NCI-H82 treated with DMSO at 0.1 percent for 48 hours (cell line): ENCODE measurements at regions not wholly inside any gene's neighbourhood (a gene's known extent, or its start where the extent isn't known, plus 50 kb on each side); places are given as distances from the start of the nearest gene placed in this dataset.

Experiments used
- DNase-seq: peaks from one replicate; lab custom pipeline; 2025; ENCODE audit not compliant: unreplicated experiment; lab: John Stamatoyannopoulos, UW

DNA sequence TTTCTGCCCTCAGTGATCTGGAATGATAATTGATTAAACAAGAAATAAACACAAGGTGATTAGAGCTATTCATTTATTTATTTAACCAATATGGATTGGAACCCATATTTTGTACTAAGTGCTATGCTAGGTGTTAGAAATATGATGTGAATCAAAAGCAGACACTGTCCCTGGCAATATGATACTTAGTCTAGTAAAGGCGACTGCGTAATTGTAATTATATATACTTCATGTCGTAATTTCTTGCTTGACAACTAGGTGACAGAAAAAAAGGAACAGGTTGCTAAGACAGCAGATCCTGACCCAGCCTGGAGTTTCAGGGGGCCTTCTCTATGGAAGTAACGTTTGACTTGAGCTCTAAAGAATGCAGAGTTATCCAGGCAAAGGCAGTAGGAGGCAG lies 236.5 kb upstream of the F9 start:
- DNase-seq: no peak

DNA sequence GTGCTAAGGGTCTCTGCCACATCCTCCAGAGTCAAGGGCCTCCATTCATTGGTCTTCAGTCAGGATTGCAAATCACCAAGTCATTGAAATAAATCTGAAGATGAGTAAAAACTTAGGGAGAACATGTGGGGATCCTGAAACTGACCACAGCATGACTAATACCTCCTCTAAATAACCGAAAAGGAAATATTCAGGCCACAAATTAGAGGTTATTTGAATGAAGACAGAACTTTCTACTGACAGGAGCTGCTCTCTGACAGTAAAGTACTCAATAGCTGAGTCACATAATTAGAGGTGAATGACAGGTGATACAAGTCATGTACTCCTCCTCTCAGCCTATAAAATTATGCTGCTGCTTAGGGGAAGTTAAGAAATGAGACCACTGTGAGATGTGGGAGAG lies 240.2 kb upstream of the F9 start:
- DNase-seq: no peak

GRCh38 chrX:139287155-139287924 lies 243.2 kb upstream of the F9 start:
- no peak for DNase-seq

DNA sequence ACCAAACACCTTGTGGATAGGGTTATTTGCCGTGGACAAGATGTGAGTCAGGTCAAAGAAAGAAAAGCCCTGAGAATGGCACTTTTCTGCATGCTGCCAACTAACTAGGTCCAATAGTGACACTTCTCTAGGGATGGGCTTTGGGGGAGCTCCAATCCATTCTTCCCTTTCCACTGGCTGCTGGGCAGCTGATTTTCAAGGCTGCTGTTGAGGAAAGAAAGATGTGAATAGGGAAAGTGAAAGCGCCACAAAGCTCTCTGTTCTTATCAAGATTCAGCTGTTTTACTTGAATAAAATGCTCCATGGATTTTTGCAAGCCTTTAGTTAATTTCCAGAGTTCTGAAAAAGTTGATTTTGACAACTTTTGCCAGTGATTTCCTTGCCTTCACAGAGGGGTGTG lies 244.2 kb upstream of the F9 start:
- DNase-seq: no peak

- no peak for DNase-seq
These were observed 262.7 kb upstream of the F9 start for GRCh38 chrX:139267851-139268250.

- no peak for DNase-seq
These were observed 284.2 kb upstream of the F9 start for GRCh38 chrX:139246295-139246694.

GRCh38 chrX:139237141-139237540 lies 293.4 kb upstream of the F9 start:
- DNase-seq: no peak

GRCh38 chrX:139234898-139235297 lies 295.6 kb upstream of the F9 start:
- DNase-seq: no peak

DNA sequence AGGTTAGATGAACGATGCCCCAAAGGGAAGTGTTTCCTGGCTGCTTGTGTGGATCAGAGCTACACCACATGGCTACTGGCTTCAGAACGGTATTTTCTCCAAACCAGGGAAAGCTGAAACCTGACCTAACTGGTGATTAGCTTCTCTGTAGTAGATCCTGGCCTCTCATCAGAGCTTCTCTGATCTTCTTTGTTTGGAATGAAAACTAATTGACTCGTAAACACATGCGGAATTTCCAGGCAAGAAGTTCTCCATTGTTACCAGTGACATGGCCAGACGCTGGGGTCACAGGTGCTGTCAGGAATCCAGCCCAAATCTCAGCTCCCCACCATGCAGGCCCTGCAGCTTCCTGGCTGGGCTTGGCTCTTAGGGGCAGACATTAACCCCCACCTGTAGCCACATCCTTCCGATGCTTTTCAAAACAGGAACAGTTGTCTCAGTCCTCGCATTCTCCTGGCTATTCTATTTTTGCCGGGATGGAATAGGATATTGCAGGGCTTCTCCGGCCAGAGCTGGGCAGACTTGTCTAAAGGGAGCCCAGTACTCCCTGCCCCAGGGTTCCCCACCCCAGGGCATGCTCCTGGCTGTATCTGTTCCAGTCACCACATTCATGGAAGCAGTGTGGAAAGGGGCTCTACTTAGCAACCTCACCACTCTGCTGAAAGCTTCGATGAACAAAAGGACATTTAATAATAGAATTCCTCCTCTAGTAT lies 305.4 kb upstream of the F9 start:
- DNase-seq: no peak

GRCh38 chrX:139222511-139223200 lies 307.9 kb upstream of the F9 start:
- DNase-seq: no peak

- DNase-seq: no peak
These were observed 317.3 kb upstream of the F9 start for GRCh38 chrX:139213241-139213709.

- DNase-seq: no peak
These were observed 318.9 kb upstream of the F9 start for GRCh38 chrX:139211568-139212182.

- no peak for DNase-seq
These were observed 321.2 kb upstream of the F9 start for GRCh38 chrX:139209342-139209741.

- no peak for DNase-seq
These were observed 322.9 kb upstream of the F9 start for GRCh38 chrX:139207655-139208054.

GRCh38 chrX:139206914-139207313 lies 323.6 kb upstream of the F9 start:
- no peak for DNase-seq

DNA sequence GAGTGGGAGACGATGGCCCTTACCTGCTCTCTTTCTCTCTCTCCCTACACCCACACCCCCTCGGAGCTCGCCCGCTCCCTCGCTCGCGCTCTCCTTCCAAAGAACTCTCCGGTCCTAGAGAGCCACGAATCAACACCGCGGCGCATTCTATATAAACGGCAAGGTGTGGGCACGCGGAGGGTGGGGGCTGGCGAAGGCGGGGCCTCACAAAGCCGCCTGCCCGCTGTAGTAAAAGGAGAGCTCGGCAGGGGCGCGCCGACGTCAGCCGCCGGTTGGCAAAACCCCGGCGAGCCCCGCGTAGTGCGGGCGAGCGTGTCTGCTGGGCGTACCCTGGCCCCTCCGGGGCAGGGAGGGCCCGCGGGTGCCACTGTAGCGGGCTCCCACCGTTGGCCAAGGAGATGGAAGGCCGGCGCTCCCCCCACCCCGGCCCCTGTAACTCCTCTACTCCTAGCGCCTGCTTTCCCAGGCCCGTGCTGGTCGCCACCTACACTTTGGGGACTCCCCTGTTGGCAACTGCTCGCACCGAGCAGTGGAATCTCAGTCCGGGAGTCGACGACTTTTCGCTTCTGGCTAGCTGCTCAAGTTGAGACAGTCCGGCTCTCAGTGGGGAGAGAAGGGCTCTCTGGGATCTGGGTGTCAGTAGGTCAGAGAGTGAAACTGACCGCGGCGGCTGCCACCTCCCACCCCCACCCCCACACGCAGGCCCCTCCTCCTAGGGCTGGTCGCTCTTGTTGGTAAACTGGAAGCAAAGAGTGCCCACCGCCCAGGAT lies 325.5 kb upstream of the F9 start:
- no peak for DNase-seq

DNA sequence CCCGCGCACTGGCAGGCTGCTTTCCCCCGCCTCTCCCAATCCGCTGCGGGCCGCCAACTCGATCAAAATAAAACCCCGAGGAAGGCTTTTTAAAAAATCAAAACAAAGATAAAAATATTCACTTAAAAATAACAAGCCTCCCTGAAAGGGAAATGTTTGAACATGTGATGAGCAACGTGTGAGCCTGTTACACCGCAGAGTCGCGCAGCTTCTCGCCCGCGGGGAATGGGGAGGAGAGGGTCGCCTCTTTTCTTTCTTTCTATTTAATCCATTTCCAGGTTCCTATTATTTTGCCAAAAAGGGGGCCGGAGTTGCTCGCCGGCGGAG lies 326.0 kb upstream of the F9 start:
- no peak for DNase-seq

DNA sequence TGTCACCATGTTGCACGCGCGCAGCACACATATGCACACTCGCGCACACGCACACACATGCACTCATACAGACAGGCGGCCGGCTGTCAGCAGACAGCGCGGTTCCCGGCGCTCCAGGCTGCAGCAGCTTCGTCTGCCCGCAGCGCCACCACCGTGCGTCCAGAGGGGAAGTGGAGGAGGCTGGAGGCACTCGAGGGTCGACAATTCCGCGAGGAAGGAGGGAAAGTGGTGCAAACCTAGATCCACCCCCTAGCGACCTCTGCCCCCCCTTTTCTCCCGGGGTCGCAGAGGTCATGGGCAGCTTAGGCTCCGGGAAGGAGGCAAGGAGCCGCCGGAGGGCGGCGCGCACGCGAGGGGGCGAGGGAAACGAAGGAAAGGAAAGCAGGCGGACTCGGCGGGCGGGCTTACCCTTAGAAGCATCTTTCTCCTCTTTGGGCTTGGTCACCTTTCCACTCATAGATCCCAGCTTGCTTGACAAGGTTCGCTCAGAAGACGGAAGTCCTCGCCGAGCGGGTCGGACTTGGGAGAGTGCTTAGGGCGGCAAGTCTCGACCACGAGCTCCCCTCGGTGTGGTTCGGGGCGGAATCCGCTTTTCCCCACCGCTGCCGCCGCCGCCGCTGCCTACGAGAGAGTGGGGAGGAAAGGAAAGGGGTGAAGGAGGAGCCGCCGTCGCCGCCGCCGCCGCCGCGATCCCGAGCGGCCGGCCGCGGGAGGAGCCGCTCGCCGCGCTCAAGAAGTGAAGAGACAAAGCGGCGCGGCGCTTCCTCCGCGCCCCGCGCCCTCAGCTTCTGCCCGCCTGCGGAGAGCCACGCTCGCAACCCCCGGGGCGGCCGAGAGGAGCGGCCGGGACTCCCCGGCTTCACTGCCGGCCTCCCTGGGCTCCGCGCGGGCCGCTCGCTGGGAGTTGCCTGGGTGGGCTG lies 326.6 kb upstream of the F9 start:
- no peak for DNase-seq

DNA sequence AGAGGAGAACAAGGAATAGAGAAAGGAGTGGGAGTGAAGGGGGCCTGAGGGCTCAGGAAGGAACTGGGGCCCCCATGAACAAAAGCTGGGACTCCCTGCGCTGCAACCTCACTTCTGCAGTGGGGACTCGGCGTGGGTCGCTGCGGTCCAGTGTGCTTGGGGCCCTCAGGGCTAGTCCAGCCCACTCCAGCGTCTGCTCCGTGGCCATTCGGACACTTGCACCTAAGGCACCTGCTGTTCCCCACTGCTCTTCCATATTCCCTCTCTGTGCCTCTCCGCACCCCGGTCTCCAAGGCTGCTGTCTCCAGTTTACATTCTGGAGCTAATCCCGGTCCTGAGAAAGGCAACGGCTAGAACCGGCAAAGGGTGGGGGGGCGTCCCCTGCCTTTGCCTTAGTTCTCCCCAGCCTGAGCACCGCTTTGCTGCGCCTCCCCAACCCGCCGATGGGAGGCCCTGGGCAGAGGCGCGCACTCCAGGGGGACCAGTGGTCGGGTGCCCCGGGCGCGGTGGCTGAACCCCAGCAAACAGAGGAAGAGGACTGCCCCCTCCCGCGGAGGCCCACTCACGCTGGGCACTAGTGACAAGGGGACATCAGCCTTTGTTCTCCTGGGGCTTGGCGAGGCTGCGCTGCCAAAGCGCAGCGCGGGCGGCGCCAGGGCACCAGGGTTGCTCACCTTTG lies 327.7 kb upstream of the F9 start:
- DNase-seq: no peak
